Activated T-cell treated with anti-CD3 and anti-CD28 coated beads, Interleukin-2, amount 50 U/mL, for 48 hours (primary cell): ENCODE measurements at regions not wholly inside any gene's neighbourhood (a gene's known extent, or its start where the extent isn't known, plus 50 kb on each side); places are given as distances from the start of the nearest gene placed in this dataset.

ENCODE experiments used
- DNase-seq, 2 experiments: peaks; one replicate each; pipeline ENCODE4 v3.0.0-alpha.2; 2020

GRCh38 chr3:113051787-113052186 is 61.0 kb downstream of the GTPBP8 start:
- DNase-seq = no peak

- DNase-seq = no peak
Observed at GRCh38 chr3:113053169-113053568, 62.4 kb downstream of the GTPBP8 start.

GRCh38 chr3:113054552-113054951 is 63.8 kb downstream of the GTPBP8 start:
- no peak for DNase-seq

GRCh38 chr3:113055201-113055600 is 64.4 kb downstream of the GTPBP8 start:
- no peak for DNase-seq

GRCh38 chr3:113055961-113056360 is 65.2 kb downstream of the GTPBP8 start:
- DNase-seq = no peak

- DNase-seq = no peak
Observed at GRCh38 chr3:113057117-113057516, 66.3 kb downstream of the GTPBP8 start.

- no peak for DNase-seq
Observed at GRCh38 chr3:113058188-113058587, 67.4 kb downstream of the GTPBP8 start.

GRCh38 chr3:113062705-113063104 is 71.9 kb downstream of the GTPBP8 start:
- no peak for DNase-seq

GRCh38 chr3:113063126-113063894 is 72.5 kb downstream of the GTPBP8 start:
- DNase-seq = no peak

GRCh38 chr3:113064183-113064582 is 73.4 kb downstream of the GTPBP8 start:
- no peak for DNase-seq

GRCh38 chr3:113065336-113065735 is 74.6 kb downstream of the GTPBP8 start:
- DNase-seq = no peak

GRCh38 chr3:113070072-113070640 is 79.4 kb downstream of the GTPBP8 start:
- DNase-seq = no peak

GRCh38 chr3:113070681-113071113 is 79.9 kb downstream of the GTPBP8 start:
- no peak for DNase-seq

- no peak for DNase-seq
Observed at GRCh38 chr3:113075588-113075987, 84.8 kb downstream of the GTPBP8 start.

- no peak for DNase-seq
Observed at GRCh38 chr3:113079218-113079961, 88.6 kb downstream of the GTPBP8 start.

- DNase-seq = no peak
Observed at GRCh38 chr3:113084777-113085176, 94.0 kb downstream of the GTPBP8 start.

- DNase-seq = no peak
Observed at GRCh38 chr3:113086560-113087461, 96.0 kb downstream of the GTPBP8 start.

GRCh38 chr3:113088616-113089015 is 97.8 kb downstream of the GTPBP8 start:
- DNase-seq = no peak

- DNase-seq = no peak
Observed at GRCh38 chr3:113091417-113091816, 100.6 kb downstream of the GTPBP8 start.

- DNase-seq = no peak
Observed at GRCh38 chr3:113092746-113093145, 102.0 kb downstream of the GTPBP8 start.

- DNase-seq = no peak
Observed at GRCh38 chr3:113094337-113095221, 103.8 kb downstream of the GTPBP8 start.
